ENCODE measurements at regions not wholly inside any gene's neighbourhood (a gene's known extent, or its start where the extent isn't known, plus 50 kb on each side); places are given as distances from the start of the nearest gene placed in this dataset.

- peaks cover 0 to 4% (median 0%) of the 10 kb centered on the region in 7 donors for H3K9me3 Mint-ChIP-seq
- H3K4me1 ChIP-seq (ENCODE audit: control insufficient read depth in 1 of 2, insufficient read depth in 2 of 2, low read length in 2 of 2), result no peaks in the 10 kb centered on the region
- intact Hi-C loops (cut with micrococcal nuclease), result no loop called here
- no peak overlapping the region for H2AFZ ChIP-seq (ENCODE audit: insufficient read depth, low read depth, low read length, poor library complexity, severe bottlenecking)
- no peaks in the 10 kb centered on the region for H3K36me3 ChIP-seq (replicated peaks in 1 of 2; ENCODE audit: control insufficient read depth in 1 of 2, insufficient read depth in 2 of 2, low read length in 2 of 2)
- H3K4me2 ChIP-seq (replicated peaks; ENCODE audit: extremely low read depth, low read length, poor library complexity, severe bottlenecking), result no peak overlapping the region
- DNase-seq, result no peak
- no peak overlapping the region for H3K27ac ChIP-seq (ENCODE audit: low read depth in 1 of 2, low read length in 2 of 2)
- no peak overlapping the region for H3K27ac Mint-ChIP-seq
- no peaks in the 10 kb centered on the region for H3K27me3 ChIP-seq (ENCODE audit: control insufficient read depth in 2 of 2, insufficient read depth in 2 of 2, low read length in 2 of 2)
- no peak overlapping the region for H3K4me3 ChIP-seq (replicated peaks in 1 of 3; ENCODE audit: low read depth in 2 of 3, low read length in 3 of 3)
- H3K27me3 Mint-ChIP-seq (ENCODE audit: low read depth in 3 of 3), result peaks cover 2 to 10% (median 3%) of the 10 kb centered on the region in 3 donors
- no peaks in the 10 kb centered on the region for H4K20me1 ChIP-seq (ENCODE audit: insufficient read depth, low read length)
- H3K36me3 Mint-ChIP-seq, result no peaks in the 10 kb centered on the region
- no peak overlapping the region for H3K4me3 Mint-ChIP-seq
- 63% methylated on average over 2 of the region's 3 CpGs for WGBS (ENCODE audit: insufficient coverage)
- TF ChIP-seq CTCF (IDR thresholded peaks at IDR 0.05), result no peak
- no peaks in the 10 kb centered on the region for H3K9me3 ChIP-seq (replicated peaks in 1 of 2; ENCODE audit: control insufficient read depth in 1 of 2, insufficient read depth in 1 of 2, low read length in 2 of 2)
- no peaks in the 10 kb centered on the region for H3K79me2 ChIP-seq (ENCODE audit: insufficient read depth, low read length)
- no peaks in the 10 kb centered on the region for H3K4me1 Mint-ChIP-seq
- no peak overlapping the region for H3K9ac ChIP-seq (ENCODE audit: insufficient read depth, low read length, poor library complexity, severe bottlenecking)
Observed at GRCh38 chr10:83929399-83929798, 209.9 kb upstream of the GHITM start.

- Mint-ChIP-seq H3K36me3 (no peaks in the 10 kb centered on the region), H3K9me3 (peaks cover 0 to 4% (median 0%) of the 10 kb centered on the region in 7 donors), H3K27me3 (ENCODE audit: low read depth in 3 of 3) (peaks cover 0 to 5% (median 0%) of the 10 kb centered on the region in 3 donors), H3K4me3 (no peak overlapping the region), H3K27ac (no peak overlapping the region), H3K4me1 (no peaks in the 10 kb centered on the region)
- TF ChIP-seq CTCF (IDR thresholded peaks at IDR 0.05), result no peak
- Histone ChIP-seq H3K4me2 (replicated peaks; ENCODE audit: extremely low read depth, low read length, poor library complexity, severe bottlenecking) (no peak overlapping the region), H3K4me3 (replicated peaks in 1 of 3; ENCODE audit: low read depth in 2 of 3, low read length in 3 of 3) (no peak overlapping the region), H3K9ac (ENCODE audit: insufficient read depth, low read length, poor library complexity, severe bottlenecking) (no peak overlapping the region), H3K79me2 (ENCODE audit: insufficient read depth, low read length) (no peaks in the 10 kb centered on the region), H3K27me3 (ENCODE audit: control insufficient read depth in 2 of 2, insufficient read depth in 2 of 2, low read length in 2 of 2) (no peaks in the 10 kb centered on the region), H3K36me3 (replicated peaks in 1 of 2; ENCODE audit: control insufficient read depth in 1 of 2, insufficient read depth in 2 of 2, low read length in 2 of 2) (no peaks in the 10 kb centered on the region), H4K20me1 (ENCODE audit: insufficient read depth, low read length) (no peaks in the 10 kb centered on the region), H3K27ac (ENCODE audit: low read depth in 1 of 2, low read length in 2 of 2) (no peak overlapping the region), H2AFZ (ENCODE audit: insufficient read depth, low read depth, low read length, poor library complexity, severe bottlenecking) (no peak overlapping the region), H3K4me1 (ENCODE audit: control insufficient read depth in 1 of 2, insufficient read depth in 2 of 2, low read length in 2 of 2) (no peaks in the 10 kb centered on the region), H3K9me3 (replicated peaks in 1 of 2; ENCODE audit: control insufficient read depth in 1 of 2, insufficient read depth in 1 of 2, low read length in 2 of 2) (no peaks in the 10 kb centered on the region)
- intact Hi-C loops (cut with micrococcal nuclease), result no loop called here
- no CpG with 5 or more reads among the region's 3 CpGs for WGBS (ENCODE audit: insufficient coverage)
- no peak for DNase-seq
Observed at GRCh38 chr10:83931669-83932068, 207.6 kb upstream of the GHITM start.

All from CD14-positive monocyte (primary cell).